HG02610 (cell line): ENCODE measurements at regions not wholly inside any gene's neighbourhood (a gene's known extent, or its start where the extent isn't known, plus 50 kb on each side); places are given as distances from the start of the nearest gene placed in this dataset.
"Not testable (repeated sequence)": the region's sequence is repeated elsewhere in the genome, so short reads cannot be mapped to it uniquely, and the experiment has no call there.

Source experiments
- ATAC-seq: cut with Tn5 transposase; IDR thresholded peaks from one replicate; pipeline ENCODE4 v1.9.1; 2021; ENCODE audit warnings: mild to moderate bottlenecking, moderate library complexity; ENCODE audit not compliant: unreplicated experiment

DNA sequence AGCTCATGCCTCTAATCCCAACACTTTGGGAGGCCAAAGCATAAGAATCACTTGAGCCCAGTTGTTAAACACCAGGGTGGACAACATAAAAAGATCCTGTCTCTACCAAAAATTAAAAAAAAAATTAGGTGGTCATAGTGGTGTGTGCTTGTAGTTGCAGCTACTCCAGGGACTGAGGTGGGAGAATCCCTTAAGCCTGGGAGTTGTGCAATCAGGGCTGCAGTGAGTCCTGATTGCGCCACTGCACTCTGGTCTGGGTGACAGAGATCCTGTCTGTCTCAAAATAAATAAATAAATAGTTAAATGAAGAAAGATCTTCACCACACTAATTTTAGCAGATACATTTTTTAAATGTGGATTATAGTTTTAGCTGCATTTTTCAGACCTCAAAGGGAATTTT, 433.2 kb downstream of the MAT2B start:
- no peak for ATAC-seq

DNA sequence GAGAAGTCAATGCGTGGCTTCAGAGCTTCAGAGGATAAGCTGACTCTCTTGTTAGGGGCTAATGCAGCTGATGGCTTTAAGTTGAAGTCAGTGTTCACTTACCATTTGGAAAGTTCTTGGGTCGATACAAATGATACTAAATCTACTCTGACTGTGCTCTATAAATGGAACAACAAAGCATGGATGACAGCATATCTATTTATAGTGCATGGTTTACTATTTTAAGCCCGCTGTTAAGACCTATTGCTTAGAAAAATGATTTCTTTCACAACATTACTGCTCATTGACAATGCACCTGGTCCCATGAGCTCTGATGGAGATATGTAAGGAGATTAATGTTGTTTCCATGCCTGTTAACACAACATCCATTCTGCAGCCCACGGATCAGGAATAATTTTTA, 435.7 kb downstream of the MAT2B start:
- no peak for ATAC-seq

DNA sequence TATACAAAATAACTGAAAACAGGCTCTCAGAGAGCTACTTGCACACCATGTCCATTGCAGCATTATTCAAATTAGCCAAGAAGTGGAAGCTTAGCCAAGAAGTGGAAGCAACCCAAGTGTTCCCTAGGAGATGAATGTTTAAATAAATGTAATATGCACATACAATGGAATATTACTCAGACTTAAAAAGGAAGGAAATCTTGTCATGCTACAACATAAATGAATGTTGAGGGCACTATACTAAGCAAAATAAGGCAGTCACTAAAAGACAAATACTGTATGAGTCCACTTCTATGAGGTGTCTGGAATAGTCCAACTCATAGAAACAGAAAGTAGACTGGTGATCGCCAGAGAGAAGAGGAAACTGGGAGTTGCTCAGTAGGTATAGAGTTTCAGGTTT, 438.1 kb downstream of the MAT2B start:
- ATAC-seq = peak; percentile 42

DNA sequence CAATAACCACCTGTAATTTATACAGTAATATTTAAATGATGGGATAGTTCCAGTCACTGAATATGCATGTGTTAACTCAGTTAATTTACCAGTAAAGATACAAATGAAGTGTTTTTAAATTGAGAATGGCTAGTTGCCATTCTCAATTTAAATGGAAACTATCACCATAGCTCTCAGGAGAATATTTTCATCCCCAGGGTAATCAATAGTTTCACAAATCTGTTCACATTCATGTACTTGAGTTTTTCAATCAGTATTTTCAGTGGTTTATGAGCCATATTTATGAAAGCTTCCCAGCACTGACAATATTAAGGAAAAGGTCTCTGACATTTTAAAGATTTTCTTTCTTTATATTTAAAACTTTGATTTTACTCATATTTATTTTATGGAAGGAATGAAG, 439.3 kb downstream of the MAT2B start:
- ATAC-seq = no peak

DNA sequence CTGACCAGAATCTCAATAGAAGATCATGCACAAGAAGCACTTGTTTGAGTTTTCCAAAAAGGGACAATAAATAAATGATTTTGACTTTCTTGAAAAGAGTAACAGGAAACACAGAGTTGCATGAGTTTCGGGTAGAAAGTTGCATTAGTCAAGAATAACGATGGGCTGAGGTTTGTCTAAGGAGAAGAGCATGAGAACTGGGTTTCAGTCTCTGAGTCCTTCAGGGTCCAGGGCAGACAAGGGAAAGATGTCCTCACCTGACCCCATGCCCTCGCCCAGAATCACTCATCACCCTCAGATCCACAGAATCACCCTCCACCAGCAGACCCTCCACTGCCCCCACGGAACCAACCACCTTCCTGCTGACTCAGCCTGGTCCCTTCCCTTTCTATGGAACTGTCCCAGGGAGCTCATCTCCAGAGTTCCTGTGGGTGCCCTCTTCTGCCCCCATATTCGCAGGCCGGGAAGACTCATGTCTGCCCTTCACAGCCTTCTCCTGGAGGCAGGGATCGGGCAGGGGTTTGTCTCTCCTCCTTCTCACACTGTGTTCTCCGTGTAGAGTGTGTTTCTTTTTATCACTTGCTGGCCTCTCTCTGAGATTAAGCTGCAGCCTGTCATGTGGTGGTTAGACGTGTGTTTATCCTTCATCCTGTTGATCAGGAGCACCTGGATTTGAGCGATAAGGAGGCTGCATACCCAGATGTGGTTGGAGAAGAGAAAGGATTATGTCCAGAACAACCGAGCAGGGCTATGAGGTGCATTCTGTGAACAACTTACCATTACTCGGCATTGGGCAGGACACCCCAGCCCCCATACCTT, 442.6 kb downstream of the MAT2B start:
- ATAC-seq = no peak

DNA sequence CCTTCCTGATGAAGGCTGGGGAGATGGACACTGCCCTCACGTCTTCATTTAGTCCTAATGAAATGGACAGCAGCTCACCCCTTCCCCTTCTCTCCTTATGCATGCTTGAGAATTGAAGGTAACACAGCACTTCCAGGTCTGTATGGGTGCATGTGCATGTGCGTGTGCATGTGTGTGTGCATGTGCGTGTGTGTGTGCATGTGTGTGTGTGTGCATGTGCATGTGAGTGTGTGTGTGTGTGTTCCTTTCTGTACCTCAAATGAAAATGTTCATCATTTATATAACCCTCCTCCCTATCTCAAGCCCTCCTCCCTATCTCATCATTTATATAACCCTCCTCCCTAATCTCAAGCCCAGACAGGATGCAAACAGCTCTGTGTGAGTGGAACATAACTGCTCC, 444.8 kb downstream of the MAT2B start:
- ATAC-seq = no peak

DNA sequence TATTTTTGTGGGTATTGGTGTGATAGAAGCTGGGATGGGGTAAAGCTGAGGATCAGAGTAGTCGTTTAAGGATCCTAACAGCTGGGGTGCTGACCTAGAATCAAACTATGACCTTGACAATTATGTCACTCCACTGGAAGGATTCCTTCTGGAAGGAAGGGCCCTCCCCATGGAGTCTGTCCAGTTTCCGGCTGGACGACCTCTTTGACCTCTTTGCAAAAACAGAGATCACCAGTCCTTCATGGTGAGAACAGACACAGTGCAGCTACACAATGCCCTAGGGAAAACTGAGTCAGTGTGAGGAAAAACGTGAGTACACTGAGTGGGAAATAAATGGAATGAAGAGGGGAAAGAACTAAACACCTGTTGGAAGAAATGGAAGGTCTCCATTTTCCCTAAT, 445.6 kb downstream of the MAT2B start:
- ATAC-seq = no peak

DNA sequence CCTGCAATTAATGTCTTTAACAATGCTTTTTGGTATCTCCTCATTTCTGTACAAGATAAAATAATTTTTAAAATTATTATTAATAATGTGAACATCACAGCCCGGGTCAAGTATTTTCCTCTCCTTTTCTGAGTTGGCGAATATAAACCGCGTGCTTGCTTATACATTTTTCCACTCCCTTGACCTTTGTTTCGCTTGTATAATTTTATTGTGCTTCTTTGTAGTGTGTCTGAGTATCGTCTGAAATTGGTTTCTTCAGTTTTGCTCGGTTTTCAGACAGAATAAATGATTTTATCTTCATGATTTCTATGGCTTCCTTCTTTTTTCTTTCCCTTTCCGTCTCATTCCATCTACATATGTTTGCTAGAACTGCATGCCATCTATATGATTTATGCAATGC, 448.5 kb downstream of the MAT2B start:
- no peak for ATAC-seq

DNA sequence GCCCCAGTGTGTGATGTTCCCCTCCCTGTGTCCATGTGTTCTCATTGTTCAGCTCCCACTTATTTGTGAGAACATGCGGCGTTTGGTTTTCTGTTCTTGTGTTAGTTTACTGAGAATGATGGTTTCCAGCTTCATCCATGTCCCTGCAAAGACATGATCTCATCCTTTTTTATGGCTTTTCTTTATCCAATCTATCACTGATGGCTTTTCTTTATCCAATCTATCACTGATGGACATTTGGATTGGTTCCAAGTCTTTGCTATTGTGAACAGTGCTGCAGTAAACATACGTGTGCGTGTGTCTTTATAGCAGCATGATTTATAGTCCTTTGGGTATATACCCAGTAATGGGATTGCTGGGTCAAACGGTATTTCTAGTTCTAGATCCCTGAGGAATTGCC, 455.8 kb downstream of the MAT2B start:
- ATAC-seq = not testable (repeated sequence)

DNA sequence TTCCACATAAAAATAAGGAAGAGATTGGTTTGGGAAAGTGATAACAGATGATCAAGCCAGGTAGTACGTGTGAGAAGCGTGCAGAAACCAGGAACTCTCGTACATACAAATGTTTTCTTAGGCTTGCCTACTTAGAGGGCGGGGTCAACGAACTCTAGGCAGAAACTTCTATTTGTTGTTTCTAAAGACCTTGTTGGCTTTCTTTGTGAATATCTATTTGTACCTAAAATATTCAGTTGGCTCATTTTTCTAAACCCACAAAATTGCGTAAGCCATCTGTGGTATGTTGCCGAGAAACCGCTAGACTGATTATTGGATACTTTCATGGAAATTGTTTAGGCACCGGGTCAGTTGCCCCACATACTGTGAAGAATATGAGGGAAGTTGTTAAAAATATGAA, 458.5 kb downstream of the MAT2B start:
- ATAC-seq = no peak

DNA sequence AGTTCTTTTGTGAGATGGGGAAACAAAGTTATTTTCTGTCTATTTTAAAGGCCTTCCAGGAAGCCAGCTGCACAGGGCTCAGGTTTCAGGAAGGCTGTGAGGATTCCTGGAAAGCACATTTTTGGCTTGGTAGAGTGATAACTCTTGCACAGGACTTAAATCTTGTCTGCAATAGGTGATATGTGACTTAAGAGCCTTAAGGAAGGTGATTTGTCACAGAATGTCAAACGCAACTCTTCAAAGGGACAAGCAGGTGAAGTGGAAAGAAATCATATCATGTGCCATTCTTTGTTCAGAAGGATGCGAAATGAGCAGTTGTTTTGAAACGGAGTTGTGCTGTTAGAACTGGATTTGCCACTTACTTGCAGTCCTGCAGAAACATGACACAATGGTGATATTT, 459.3 kb downstream of the MAT2B start:
- ATAC-seq = no peak

DNA sequence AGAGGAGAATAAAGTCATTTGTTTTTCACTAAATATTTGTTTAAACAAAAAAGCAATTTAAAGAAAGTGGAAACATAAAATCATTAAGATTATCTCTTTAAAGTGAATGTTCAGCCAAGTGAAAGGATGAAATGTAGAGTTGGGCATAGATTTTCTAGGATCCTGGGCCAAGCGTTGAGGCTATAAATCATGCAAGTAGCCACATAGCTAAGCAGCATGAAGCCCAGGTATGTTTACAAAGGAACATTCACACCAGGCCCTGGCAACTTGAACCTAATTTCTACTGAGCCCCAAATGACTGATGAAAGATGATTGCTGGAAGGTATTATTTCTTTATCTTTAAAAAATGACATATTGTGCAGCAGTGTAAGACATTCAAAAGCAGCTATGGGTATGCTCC, 461.8 kb downstream of the MAT2B start:
- no peak for ATAC-seq

DNA sequence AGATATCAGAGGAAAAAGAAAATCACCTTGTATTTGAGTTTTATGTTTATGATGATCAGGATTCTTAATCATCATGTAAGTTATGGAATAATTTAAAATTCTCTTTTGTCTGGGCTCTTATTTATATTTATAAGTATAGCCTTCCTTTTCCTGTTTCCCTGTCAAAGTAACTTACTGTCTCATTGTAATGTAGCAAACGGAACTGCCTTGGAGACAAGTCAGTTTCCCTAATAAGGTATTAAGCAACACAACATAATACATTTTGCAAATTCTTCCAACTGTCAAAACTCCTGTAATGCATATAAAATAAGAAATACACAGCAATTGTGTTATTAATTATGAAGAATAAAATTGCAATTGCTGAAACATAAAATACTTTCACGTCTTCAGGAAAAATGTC, 463.2 kb downstream of the MAT2B start:
- no peak for ATAC-seq

DNA sequence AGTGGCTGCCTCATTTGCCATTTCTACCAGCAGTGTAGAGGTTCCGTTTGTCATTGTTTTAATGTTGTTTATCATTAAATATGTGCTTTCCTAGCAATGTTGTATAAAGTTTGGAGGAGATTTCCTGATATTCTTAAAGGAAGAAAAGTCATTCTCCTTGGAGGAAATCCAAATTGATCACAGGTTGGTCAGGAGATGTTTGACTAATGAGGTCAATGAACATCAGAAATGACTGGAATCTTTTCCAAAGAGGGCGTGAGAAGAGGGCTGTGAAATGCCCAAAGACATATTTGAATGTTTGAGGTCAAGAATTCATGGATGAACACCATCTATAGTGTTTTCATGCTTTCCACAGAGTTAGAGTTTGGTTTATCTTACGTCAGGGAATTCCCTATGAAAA, 471.3 kb downstream of the MAT2B start:
- no peak for ATAC-seq

DNA sequence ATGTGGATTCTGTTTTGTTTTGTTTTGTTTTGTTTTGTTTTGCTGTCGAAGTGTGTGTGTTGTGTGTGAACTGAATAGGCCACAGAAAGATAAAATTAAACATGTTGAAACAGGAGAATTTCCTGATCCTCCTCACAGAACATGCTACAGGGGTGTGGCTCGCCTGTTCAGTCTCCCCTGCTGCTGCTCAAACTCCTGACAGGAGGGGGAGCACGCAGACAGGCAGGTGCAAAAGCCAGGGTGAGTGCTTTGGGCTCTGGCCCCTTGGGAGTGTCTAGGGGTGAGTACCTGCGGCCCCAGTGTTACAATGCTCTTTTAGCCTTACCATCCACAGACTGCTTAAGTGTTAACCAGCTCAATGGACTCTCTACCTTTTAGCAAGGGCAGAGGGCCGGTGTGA, 473.5 kb downstream of the MAT2B start:
- peak; percentile 39 for ATAC-seq

DNA sequence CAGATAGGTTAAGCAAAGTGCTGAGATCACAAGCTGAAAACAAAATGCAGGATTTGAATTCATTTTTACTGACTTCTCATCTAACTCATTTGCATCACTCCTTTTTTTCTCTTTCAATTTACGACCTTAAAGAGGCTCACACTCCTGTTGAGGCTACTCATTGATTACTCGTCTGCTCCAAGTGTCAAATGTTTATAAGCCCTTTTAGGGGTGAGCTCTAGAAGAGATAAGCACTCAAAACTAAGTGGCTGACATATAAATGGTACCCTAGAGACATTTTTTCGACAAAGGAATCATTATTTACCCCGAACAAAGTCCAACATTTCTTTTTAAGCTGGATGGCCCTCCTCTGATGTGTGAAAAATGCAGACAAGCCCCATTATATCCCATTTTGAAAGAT, 483.1 kb downstream of the MAT2B start:
- no peak for ATAC-seq

DNA sequence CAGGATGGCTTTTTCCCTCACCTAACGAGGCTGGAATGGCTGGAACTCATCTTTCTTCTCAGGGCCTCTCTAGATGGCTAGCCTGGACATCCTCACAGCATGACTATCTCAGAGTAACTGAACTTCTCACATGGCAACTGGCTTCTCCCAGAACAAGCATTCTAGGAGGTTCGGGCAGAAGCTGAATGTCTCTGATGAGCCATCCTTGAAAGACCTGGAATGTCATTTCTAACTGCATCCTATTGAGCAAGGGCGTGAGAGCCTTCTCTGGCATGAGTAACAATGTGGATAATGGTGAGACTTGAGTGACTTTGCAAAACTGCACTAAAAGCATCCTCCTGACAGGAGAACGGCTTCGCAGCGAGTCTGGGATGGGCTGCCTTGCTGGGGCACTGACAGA, 487.7 kb downstream of the MAT2B start:
- ATAC-seq = no peak

DNA sequence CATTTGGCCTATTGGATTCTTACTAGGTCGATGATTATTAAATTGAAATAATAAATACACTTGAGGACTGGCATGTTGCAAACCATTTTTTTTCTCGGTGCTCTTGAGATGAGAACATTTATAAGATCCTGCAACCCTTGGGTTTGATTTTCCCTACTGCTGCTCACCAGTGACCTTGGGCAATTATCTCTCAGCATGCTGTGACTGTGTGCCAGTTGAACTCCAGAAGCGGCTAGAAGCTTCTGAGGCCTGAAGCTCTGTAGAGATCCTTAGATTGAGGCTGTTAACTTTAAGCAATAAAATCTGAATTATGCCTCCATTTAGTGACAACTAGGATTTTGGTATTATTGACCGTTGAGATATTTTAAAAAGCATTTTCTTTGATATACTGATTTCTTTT, 489.8 kb downstream of the MAT2B start:
- no peak for ATAC-seq

DNA sequence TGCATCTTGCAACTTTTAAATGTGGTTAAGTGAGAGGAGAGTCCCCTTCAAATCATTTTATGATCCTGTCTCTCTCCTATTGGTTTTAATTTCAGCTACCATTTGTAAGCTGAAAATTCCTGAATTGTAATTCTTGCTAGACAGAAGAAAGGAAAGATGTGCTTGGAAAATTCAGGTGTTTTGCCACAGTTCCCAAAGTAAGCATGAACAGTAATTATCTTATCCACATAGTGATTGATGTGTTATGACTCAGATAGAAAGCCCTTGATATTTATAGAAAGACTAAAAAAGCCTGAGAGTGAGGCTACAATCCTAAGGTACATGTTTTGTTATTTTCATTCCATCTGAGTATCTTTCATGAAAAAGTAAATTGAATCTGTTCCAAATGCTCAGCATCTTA, 492.5 kb downstream of the MAT2B start:
- no peak for ATAC-seq

DNA sequence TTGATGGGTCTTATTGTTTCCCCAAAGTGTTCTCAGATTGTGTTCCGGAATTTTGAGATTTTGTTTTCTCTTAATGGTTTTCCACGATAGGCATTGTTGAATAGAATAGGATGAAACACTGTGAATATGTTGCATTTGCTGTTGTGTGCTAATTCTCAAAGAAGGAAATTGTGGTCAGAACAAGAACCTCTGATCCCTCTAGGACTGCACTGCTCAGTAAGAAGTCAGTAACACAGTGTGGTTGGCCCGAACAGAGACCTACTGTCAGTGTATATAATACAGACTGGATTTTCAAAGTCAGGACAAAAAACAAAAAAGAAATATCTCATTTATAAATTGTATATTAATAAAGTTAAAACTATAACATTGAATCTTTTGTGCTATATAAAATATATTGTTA, 494.8 kb downstream of the MAT2B start:
- ATAC-seq = no peak

DNA sequence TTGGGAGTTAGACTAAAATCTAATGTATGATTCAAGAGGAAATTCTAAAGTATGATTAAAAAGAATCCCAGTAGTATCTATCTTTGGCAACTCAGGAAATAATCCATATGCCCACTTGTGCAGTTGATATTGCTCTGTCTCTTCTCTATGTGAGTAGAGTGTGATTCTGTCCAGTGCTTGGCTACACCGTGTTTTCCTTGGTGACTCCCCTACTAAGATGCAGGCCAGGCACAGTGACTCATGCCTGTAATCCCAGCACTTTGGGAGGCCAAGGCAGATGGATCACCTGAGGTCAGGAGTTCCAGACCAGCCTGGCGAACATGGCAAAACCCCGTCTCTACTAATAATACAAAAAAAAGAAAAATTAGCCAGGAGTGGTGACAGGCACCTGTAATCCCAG, 495.4 kb downstream of the MAT2B start:
- no peak for ATAC-seq

DNA sequence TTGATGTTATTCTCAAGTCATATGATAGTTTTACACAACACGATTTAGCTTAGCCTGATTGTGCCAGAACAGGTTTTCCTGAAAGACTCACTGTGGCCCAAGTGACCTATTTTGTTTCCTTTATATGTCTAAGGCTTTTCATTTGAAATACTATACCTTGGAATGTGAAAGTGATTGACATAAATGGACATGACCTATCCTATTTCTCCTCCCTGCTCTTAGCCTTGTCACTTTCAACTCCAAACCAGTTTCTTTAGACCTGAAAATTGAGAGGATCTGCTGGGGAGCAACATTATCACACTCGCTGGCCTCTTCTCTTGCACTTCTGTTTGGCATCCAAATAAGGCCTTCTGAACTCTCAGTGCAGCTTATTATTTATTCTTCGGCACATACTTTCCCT, 496.8 kb downstream of the MAT2B start:
- ATAC-seq = peak; percentile 24

DNA sequence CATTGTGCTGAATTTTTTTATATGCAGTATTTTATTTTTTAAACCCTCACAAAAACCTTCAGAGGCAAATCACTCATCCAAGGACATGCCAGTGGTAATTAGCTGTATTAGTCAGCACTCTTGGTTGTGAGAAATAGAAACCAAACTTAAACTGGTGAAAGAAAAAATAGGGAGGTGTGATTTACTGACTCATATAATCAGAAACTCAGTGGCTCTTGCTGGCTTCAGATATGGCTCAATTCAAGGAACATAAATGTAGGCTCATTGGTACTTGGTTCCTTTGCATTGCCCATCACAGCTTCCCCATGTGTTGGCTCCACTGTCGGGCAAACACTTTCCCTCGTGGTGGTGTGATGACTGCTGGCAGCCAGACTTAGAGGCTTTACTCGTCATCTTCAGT, 497.2 kb downstream of the MAT2B start:
- peak; percentile 81 for ATAC-seq
